AG04449 (cell line): ENCODE measurements at regions not wholly inside any gene's neighbourhood (a gene's known extent, or its start where the extent isn't known, plus 50 kb on each side); places are given as distances from the start of the nearest gene placed in this dataset.

Experiments
- CTCF ChIA-PET: fragments of 350-600 bp; formaldehyde crosslinking; extraction: SDS; loops from one replicate; lab custom pipeline; 2021; ENCODE audit warnings: antibody characterized with exemption; lab: Yijun Ruan, JAX
- POLR2A ChIA-PET: fragments of 400-600, 350-600 bp; formaldehyde crosslinking; extraction: SDS; loops from one replicate; lab custom pipeline; 2020; ENCODE audit warnings: antibody characterized with exemption, inconsistent platforms; lab: Yijun Ruan, JAX
- DNase-seq: peaks from one replicate; pipeline ENCODE4 v3.0.0-alpha.2; 2010; ENCODE audit warnings: low read depth, low spot score
- H3K4me3 ChIP-seq: 2 replicates; pipeline ENCODE4 v1.5.1; 2011; ENCODE audit warnings: low read depth, mild to moderate bottlenecking, control low read depth, low read length
- CTCF ChIP-seq: IDR thresholded peaks from one replicate; pipeline ENCODE4 v1.5.1; 2011; ENCODE audit warnings: mild to moderate bottlenecking, moderate library complexity, low read length, control low read depth, inconsistent platforms; ENCODE audit not compliant: insufficient read depth; ENCODE audit errors: missing control alignments

- no peak overlapping the region for H3K4me3 ChIP-seq
- DNase-seq = no peak
- TF ChIP-seq CTCF = no peak
- ChIA-PET POLR2A (no interaction called here), CTCF (no interaction called here)
Measured at GRCh38 chr18:73791081-73791480, 356.6 kb downstream of the FBXO15 start.

GRCh38 chr18:73790587-73790986 lies 357.0 kb downstream of the FBXO15 start:
- H3K4me3 ChIP-seq = no peak overlapping the region
- CTCF ChIA-PET = no interaction called here
- POLR2A ChIA-PET = no interaction called here
- no peak for TF ChIP-seq CTCF
- no peak for DNase-seq

- ChIA-PET CTCF (no interaction called here), POLR2A (no interaction called here)
- TF ChIP-seq CTCF = no peak
- DNase-seq = no peak
- no peak overlapping the region for H3K4me3 ChIP-seq
Measured at GRCh38 chr18:73787316-73787715, 360.3 kb downstream of the FBXO15 start.

- CTCF ChIA-PET = no interaction called here
- POLR2A ChIA-PET = no interaction called here
- no peak for TF ChIP-seq CTCF
- DNase-seq = no peak
- no peak overlapping the region for H3K4me3 ChIP-seq
Measured at GRCh38 chr18:73785300-73785699, 362.3 kb downstream of the FBXO15 start.

- H3K4me3 ChIP-seq = no peak overlapping the region
- no peak for TF ChIP-seq CTCF
- POLR2A ChIA-PET = no interaction called here
- no peak for DNase-seq
- CTCF ChIA-PET = no interaction called here
Measured at GRCh38 chr18:73784853-73785252, 362.8 kb downstream of the FBXO15 start.

- ChIA-PET CTCF (no interaction called here), POLR2A (no interaction called here)
- no peak for TF ChIP-seq CTCF
Measured at GRCh38 chr18:73782405-73782804, 365.2 kb downstream of the FBXO15 start.

More at GRCh38 chr18:73782405-73782804, 365.2 kb downstream of the FBXO15 start:
- H3K4me3 ChIP-seq = no peak overlapping the region
- DNase-seq = no peak
